ENCODE measurements at regions not wholly inside any gene's neighbourhood (a gene's known extent, or its start where the extent isn't known, plus 50 kb on each side); places are given as distances from the start of the nearest gene placed in this dataset.

GRCh38 chr5:144944936-144945335, 774.3 kb downstream of the KCTD16 start:
- TF ChIP-seq EZH2phosphoT487 (IDR thresholded peaks at IDR 0.05; ENCODE audit: insufficient read depth, low read depth) (no peak), EZH2 (IDR thresholded peaks at IDR 0.05; ENCODE audit: insufficient read depth, poor library complexity, severe bottlenecking) (no peak)
